Nephron progenitor cell (in vitro differentiated cells): ENCODE measurements at regions not wholly inside any gene's neighbourhood (a gene's known extent, or its start where the extent isn't known, plus 50 kb on each side); places are given as distances from the start of the nearest gene placed in this dataset.

ENCODE experiments used
- DNase-seq: peaks from one replicate; pipeline ENCODE4 v3.0.0; 2021
- H3K27ac Mint-ChIP-seq: 2 replicates; pipeline ENCODE4 v1.8.0; 2021; ENCODE audit warnings: mild to moderate bottlenecking, moderate library complexity, mixed read lengths
- H3K27me3 Mint-ChIP-seq: 2 replicates; pipeline ENCODE4 v1.8.0; 2021; ENCODE audit warnings: mild to moderate bottlenecking, low read depth, mixed read lengths; ENCODE audit not compliant: poor library complexity
- H3K36me3 Mint-ChIP-seq: 2 replicates; pipeline ENCODE4 v1.8.0; 2021; ENCODE audit warnings: low read depth, mixed read lengths
- H3K4me1 Mint-ChIP-seq: 2 replicates; pipeline ENCODE4 v1.8.0; 2021; ENCODE audit warnings: mixed read lengths
- H3K4me3 Mint-ChIP-seq: 2 replicates; pipeline ENCODE4 v1.8.0; 2021; ENCODE audit warnings: mild to moderate bottlenecking, moderate library complexity, mixed read lengths
- H3K9me3 Mint-ChIP-seq: 2 replicates; pipeline ENCODE4 v1.8.0; 2021; ENCODE audit warnings: mild to moderate bottlenecking, moderate library complexity, mixed read lengths
- CTCF ChIP-seq: fragments of 200-600 bp; sonication (generic); IDR thresholded peaks from 2 replicates; pipeline ENCODE4 v1.5.0; 2021; ENCODE audit warnings: antibody characterized with exemption

- TF ChIP-seq CTCF, result no peak
- H3K27me3 Mint-ChIP-seq, result no peaks in the 10 kb centered on the region
- H3K27ac Mint-ChIP-seq, result peak overlapping the region; percentile 71
- no peak for DNase-seq
- H3K9me3 Mint-ChIP-seq, result peaks cover 48% of the 10 kb centered on the region
- no peak overlapping the region for H3K4me3 Mint-ChIP-seq
- H3K36me3 Mint-ChIP-seq, result peaks cover 30% of the 10 kb centered on the region
- no peaks in the 10 kb centered on the region for H3K4me1 Mint-ChIP-seq
Observed at GRCh38 chr5:123787635-123788034, 275.7 kb downstream of the CSNK1G3 start.

GRCh38 chr5:123787136-123787535 lies 275.2 kb downstream of the CSNK1G3 start:
- no peaks in the 10 kb centered on the region for H3K27me3 Mint-ChIP-seq
- H3K27ac Mint-ChIP-seq, result peak overlapping the region; percentile 71
- no peak for DNase-seq
- no peak for TF ChIP-seq CTCF
- peaks cover 45% of the 10 kb centered on the region for H3K9me3 Mint-ChIP-seq
- H3K36me3 Mint-ChIP-seq, result peaks cover 30% of the 10 kb centered on the region
- no peaks in the 10 kb centered on the region for H3K4me1 Mint-ChIP-seq
- H3K4me3 Mint-ChIP-seq, result no peak overlapping the region

- TF ChIP-seq CTCF, result no peak
- Mint-ChIP-seq H3K4me1 (no peaks in the 10 kb centered on the region), H3K4me3 (peak overlapping the region; percentile 77), H3K9me3 (peaks cover 38% of the 10 kb centered on the region), H3K27me3 (no peaks in the 10 kb centered on the region), H3K27ac (peak overlapping the region; percentile 98), H3K36me3 (peaks cover 25% of the 10 kb centered on the region)
- no peak for DNase-seq
Observed at GRCh38 chr5:123786411-123786810, 274.4 kb downstream of the CSNK1G3 start.

GRCh38 chr5:123785162-123786071 lies 273.4 kb downstream of the CSNK1G3 start:
- peak overlapping the region; percentile 77 for H3K4me3 Mint-ChIP-seq
- peak overlapping the region; percentile 98 for H3K27ac Mint-ChIP-seq
- H3K36me3 Mint-ChIP-seq, result peaks cover 21% of the 10 kb centered on the region
- peaks cover 29% of the 10 kb centered on the region for H3K9me3 Mint-ChIP-seq
- no peaks in the 10 kb centered on the region for H3K27me3 Mint-ChIP-seq
- H3K4me1 Mint-ChIP-seq, result no peaks in the 10 kb centered on the region
- no peak for DNase-seq
- no peak for TF ChIP-seq CTCF

GRCh38 chr5:123783421-123783820 lies 271.4 kb downstream of the CSNK1G3 start:
- Mint-ChIP-seq H3K9me3 (peaks cover 22% of the 10 kb centered on the region), H3K36me3 (peaks cover 14% of the 10 kb centered on the region), H3K4me3 (no peak overlapping the region), H3K27me3 (no peaks in the 10 kb centered on the region), H3K4me1 (no peaks in the 10 kb centered on the region), H3K27ac (no peak overlapping the region)
- no peak for DNase-seq
- TF ChIP-seq CTCF, result no peak

- Mint-ChIP-seq H3K36me3 (peaks cover 17% of the 10 kb centered on the region), H3K4me3 (no peak overlapping the region), H3K9me3 (peaks cover 20% of the 10 kb centered on the region), H3K27ac (no peak overlapping the region), H3K4me1 (no peaks in the 10 kb centered on the region), H3K27me3 (no peaks in the 10 kb centered on the region)
- DNase-seq, result no peak
- no peak for TF ChIP-seq CTCF
Observed at GRCh38 chr5:123778641-123779040, 266.7 kb downstream of the CSNK1G3 start.
